Islet precursor cell (in vitro differentiated cells): ENCODE measurements at regions not wholly inside any gene's neighbourhood (a gene's known extent, or its start where the extent isn't known, plus 50 kb on each side); places are given as distances from the start of the nearest gene placed in this dataset.

Experiments used
- DNase-seq: peaks from one replicate; pipeline ENCODE4 v3.0.0-alpha.2; 2018

- no peak for DNase-seq
Observed at GRCh38 chr15:31842532-31843195, 187.7 kb upstream of the CHRNA7 start.

DNA sequence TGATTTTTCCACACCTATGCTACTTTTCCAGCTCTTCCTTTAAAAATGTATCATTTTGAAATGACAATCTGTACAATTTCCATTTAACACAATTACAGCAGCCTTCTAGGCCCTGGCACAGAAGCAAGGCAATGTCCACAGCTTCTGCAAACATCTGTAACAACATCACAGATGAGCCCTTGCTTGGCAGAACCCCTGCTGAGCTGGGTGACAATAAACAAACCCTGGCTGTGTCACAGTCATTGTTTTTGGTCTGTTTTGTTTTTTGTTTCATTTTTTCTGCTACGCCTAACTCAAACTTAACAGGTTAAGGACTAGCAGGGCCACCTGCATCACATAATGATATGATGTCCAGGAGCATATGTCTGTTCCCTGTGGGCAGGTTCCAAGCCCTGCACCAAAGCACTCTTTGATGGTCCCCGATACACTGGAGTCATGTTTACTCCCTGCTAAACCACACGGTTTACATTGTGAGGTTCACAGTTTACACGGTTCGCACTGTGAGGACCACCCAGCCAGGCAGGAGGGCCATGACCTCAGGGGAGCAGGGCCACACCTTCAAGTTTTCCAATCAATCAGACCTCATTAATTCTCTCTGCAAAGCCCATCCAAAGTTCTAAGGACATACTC, 186.8 kb upstream of the CHRNA7 start:
- DNase-seq = no peak

GRCh38 chr15:31845791-31846190, 184.5 kb upstream of the CHRNA7 start:
- no peak for DNase-seq

DNA sequence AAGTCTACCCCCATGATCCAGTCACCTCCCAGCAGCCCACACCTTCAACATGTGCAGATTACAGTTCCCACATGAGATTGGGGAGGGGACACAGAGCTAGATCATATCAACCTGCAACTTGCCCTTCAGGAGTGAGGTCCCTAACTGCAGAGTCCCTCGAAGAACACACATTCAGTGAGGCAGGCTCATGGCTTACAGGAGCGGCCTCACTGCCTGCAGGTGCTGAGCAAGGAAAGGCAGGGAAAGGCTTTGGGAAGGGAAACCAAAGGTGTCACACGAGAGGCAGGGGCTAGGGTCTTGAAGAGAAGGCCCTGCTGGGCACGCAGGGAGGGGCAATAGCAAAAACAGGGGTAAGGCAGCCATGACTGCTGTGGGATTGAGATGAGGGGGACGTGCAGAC, 182.4 kb upstream of the CHRNA7 start:
- DNase-seq = no peak

- no peak for DNase-seq
Observed at GRCh38 chr15:31848621-31849020, 181.7 kb upstream of the CHRNA7 start.

GRCh38 chr15:31852933-31853799, 177.1 kb upstream of the CHRNA7 start:
- no peak for DNase-seq

DNA sequence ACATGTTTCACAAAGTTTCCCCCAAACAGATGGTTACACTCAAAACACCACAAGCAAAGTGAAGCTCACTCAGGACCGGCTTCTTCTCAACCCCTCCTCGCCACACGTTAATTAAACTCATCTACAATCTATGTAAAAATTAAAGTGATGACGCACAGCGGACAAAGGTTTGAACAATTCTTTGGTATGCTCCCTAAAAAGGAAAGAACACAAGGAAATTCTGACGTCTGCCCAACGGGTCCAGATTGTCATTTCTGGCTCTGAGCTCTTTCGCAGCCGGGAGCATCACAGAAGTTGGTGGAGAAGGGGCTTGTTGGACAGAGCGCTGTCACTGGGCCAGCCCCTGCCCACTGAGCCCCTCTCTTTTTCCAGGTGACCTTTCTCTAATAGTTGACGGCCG, 173.7 kb upstream of the CHRNA7 start:
- no peak for DNase-seq

GRCh38 chr15:31857194-31857593, 173.1 kb upstream of the CHRNA7 start:
- DNase-seq = no peak

DNA sequence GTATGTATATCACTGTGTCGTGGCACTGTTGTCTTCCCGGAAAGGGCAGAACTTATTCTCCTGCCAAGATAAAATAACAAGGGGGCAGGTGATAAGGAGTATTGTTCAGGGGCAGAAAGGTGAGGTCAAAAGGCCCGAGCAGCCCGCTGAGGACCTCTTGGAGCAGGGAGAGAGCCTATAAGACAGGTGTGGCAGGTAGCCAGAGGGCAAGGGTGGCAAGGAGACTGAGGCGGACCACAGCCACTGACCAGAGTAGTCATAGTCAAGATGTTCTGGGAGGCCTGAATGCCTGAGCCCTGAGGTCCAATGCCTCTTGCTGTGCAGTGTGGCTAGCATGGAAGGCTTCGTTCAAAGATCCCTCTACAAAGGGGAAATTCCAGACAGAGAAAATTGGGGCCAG, 172.3 kb upstream of the CHRNA7 start:
- DNase-seq = no peak

DNA sequence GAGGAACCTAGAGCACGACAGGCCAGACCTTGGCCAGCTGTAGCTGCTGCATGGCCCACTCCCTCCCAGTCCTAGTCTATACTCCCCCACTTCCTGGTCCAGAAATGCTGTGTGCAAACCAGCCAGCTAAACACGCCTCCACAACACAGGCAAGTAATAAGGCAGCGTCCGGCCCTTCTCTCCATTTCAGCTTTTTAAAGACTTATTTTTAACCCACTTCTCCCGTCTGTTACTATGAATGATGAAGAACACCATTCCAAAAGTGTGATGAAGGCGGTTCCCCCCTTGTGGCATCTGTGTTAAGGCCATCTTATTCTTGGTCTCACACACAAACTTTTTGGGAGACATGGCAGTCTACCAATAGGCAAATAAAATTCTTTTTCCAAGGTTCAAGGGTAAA, 164.1 kb upstream of the CHRNA7 start:
- no peak for DNase-seq

- peak; percentile 78 for DNase-seq
Observed at GRCh38 chr15:31867536-31868442, 162.5 kb upstream of the CHRNA7 start.

- DNase-seq = no peak
Observed at GRCh38 chr15:31869686-31870307, 160.5 kb upstream of the CHRNA7 start.

GRCh38 chr15:31870328-31871165, 159.8 kb upstream of the CHRNA7 start, which contains the start of gene OTUD7A:
OTUD7A (minus strand) TSS chr15:31870673.
- peak; percentile 87 for DNase-seq

GRCh38 chr15:31871166-31871886, 159.0 kb upstream of the CHRNA7 start:
- DNase-seq = no peak

- no peak for DNase-seq
Observed at GRCh38 chr15:31871887-31872281, 158.4 kb upstream of the CHRNA7 start.

DNA sequence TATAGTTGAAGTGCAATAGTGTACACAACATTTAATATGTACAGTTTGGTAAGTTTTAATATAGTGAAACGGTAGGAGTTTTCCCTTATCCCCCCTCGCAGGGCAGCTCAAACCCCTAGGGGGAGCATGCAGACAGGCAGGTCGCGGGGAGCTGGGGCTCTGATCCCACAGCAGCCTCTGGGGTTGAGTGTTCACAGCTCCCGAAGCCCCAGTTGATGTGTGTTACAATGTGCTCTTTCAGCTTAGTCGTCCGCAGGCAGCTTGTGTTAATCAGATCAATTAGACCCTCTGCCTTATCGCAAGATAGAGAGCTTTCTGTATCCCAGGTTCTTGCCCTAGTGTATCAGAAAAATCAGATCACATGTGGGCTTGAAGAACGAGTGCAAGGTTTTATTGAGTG, 143.1 kb upstream of the CHRNA7 start:
- DNase-seq = no peak

GRCh38 chr15:31892513-31892912, 137.8 kb upstream of the CHRNA7 start:
- DNase-seq = no peak

DNA sequence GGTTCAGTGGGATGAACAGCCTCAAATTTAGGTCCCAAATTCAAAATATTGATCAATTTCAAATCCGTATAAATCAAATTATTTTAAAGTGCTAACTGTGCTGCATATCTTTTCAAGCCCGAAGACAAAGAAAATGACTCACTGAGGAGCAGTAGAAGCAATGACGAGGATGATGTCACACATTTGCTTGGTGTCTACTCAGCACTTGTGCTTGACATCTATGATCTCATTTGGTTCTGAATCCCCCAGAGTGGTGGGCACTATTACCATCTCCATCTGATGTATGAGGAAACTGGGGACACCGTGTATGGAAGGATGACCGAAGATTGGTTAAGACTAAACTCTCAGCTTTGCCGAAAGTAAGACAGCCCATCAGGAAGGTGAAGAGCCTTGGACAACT, 136.5 kb upstream of the CHRNA7 start:
- DNase-seq = no peak

DNA sequence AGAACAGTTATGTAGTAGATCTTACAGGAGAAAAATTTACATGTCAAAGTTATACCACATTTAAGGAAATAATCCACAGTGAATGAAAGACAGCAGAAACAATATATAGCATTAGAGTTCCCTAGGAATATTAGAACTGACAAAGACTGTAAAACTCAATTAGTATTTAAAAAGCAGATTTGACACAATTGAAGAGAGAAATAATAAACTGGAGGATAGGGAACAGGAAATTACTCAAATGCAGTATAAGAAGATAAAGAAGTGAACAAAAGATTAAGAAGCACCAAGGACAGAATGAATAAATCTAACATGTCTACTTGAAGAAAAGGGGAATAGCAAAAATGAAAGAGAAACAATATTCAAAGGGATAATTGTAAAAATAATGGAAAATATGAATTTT, 132.6 kb upstream of the CHRNA7 start:
- no peak for DNase-seq

DNA sequence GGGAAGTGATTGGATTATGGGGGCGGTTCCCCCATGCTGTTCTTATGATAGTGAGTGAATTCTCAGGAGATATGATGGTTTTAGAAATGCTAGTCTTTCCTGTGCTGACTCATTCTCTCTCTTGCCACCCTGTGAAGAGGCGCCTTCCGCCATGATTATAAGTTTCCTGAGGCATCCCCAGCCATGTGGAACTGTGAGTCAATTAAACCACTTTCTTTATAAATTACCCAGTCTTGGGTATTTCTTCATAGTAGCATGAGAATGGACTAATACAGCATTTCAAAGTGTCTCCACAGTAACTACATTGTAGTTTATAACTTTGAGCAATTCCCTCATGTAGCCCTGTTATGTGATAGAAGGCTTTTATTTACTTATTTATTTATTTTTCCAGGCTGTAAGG, 128.8 kb upstream of the CHRNA7 start:
- DNase-seq = no peak

DNA sequence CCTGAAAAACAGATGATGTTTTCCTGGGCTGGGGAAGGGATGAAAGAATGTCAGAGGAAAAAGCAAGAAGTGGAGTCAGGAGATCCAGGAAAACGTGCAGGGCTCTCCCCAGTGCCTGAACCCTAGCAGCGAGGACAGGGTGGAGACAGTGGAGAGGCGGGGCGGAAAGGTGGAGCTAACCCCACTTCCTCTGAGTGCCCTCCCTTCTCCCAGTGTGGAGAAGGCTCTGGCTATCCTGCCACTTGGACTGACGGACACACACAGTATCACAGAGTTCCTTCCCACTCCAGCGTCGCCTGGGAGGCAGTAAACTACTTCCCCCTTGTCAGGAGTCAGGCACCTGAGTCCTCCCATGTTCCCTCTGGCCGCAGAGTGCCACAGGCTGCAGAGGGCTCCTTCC, 125.3 kb upstream of the CHRNA7 start:
- peak; percentile 57 for DNase-seq
